Type B pancreatic cell (in vitro differentiated cells): ENCODE measurements at regions not wholly inside any gene's neighbourhood (a gene's known extent, or its start where the extent isn't known, plus 50 kb on each side); places are given as distances from the start of the nearest gene placed in this dataset.

Experiments used
- DNase-seq: peaks from one replicate; pipeline ENCODE4 v3.0.0; 2021; ENCODE audit warnings: mixed read lengths; ENCODE audit not compliant: unreplicated experiment; ENCODE audit errors: extremely low spot score
- H3K27ac Mint-ChIP-seq: 2 replicates; pipeline ENCODE4 v1.8.0; 2021; ENCODE audit warnings: mild to moderate bottlenecking, mixed read lengths
- H3K27me3 Mint-ChIP-seq: 2 replicates; pipeline ENCODE4 v1.8.0; 2021; ENCODE audit warnings: mixed read lengths
- H3K36me3 Mint-ChIP-seq: 2 replicates; pipeline ENCODE4 v1.8.0; 2021; ENCODE audit warnings: mixed read lengths
- H3K4me1 Mint-ChIP-seq: one replicate; pipeline ENCODE4 v1.8.0; 2021; ENCODE audit warnings: mixed read lengths; ENCODE audit not compliant: unreplicated experiment
- H3K4me3 Mint-ChIP-seq: 2 replicates; pipeline ENCODE4 v1.8.0; 2021; ENCODE audit warnings: mild to moderate bottlenecking, mixed read lengths
- H3K9me3 Mint-ChIP-seq: 2 replicates; pipeline ENCODE4 v1.8.0; 2021; ENCODE audit warnings: mixed read lengths
- TF ChIP-seq, protein P1 (sequence below): fragments of 200-600 bp; sonication (generic); conservative IDR thresholded peaks from 2 replicates; pipeline ENCODE4 v1.5.0; 2021; ENCODE audit warnings: antibody characterized with exemption, mild to moderate bottlenecking

DNA sequence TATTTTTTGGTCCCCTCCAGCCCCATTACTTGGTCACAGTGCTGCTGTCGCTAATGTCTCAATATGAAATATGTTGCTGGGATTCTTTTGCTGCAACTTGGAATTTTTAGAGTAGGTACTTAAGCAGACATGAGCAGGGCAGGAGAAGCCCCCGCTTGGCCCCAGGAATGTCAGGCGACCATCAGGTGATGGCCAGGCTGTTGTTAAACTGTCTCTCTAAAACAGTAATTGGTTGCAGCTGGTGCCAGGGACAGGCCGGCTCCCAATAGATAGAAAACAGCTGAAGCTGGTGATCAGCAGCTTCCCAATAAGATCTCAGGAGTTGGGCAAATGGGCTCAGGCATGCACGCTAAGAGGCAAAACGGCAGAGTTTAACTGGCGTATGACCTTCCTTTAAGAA lies 329.9 kb upstream of the TBL1XR1 start:
- peaks cover 8% of the 10 kb centered on the region for H3K36me3 Mint-ChIP-seq
- no peak overlapping the region for H3K4me3 Mint-ChIP-seq
- TF ChIP-seq, protein P1, sequence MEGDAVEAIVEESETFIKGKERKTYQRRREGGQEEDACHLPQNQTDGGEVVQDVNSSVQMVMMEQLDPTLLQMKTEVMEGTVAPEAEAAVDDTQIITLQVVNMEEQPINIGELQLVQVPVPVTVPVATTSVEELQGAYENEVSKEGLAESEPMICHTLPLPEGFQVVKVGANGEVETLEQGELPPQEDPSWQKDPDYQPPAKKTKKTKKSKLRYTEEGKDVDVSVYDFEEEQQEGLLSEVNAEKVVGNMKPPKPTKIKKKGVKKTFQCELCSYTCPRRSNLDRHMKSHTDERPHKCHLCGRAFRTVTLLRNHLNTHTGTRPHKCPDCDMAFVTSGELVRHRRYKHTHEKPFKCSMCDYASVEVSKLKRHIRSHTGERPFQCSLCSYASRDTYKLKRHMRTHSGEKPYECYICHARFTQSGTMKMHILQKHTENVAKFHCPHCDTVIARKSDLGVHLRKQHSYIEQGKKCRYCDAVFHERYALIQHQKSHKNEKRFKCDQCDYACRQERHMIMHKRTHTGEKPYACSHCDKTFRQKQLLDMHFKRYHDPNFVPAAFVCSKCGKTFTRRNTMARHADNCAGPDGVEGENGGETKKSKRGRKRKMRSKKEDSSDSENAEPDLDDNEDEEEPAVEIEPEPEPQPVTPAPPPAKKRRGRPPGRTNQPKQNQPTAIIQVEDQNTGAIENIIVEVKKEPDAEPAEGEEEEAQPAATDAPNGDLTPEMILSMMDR, result no peak
- H3K27me3 Mint-ChIP-seq, result no peaks in the 10 kb centered on the region
- DNase-seq, result no peak
- H3K4me1 Mint-ChIP-seq, result peaks cover 51% of the 10 kb centered on the region
- H3K27ac Mint-ChIP-seq, result no peak overlapping the region
- peaks cover 15% of the 10 kb centered on the region for H3K9me3 Mint-ChIP-seq

DNA sequence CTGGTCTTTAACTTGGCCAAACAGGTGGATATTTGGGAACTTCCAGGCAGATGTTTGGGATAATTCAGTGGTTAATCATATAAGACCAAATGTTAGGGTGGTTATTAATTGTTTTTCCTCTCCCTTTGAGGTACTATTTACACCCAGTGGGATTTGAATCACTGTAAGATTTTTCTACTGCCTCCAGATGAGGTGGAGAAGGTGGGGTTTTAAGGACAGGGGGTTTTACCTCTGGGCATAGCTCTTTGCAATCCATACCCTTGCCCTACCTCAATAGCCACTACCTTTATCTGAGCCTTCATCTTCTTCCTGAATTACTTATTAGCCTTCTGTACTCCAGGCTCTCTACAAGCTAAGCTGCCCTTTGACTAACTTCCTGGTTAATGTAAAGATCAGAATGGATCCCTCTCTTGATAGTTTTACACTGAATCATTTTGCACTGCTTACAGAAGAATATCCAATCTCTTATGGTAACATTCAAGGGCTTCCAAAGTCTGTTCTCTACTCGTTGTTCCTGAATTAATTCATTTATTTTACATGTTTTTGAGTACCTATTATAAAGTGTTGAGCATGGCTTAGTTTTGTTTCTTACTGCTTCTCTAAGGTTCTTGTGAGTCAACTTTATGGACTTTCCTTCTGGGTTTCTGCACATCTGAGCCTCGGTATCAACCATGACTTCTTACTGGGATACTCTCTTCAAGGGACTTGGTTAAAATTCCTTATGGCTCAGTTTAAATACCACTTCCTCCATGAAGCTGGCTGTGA lies 331.2 kb upstream of the TBL1XR1 start:
- no peaks in the 10 kb centered on the region for H3K27me3 Mint-ChIP-seq
- no peak for DNase-seq
- TF ChIP-seq, protein P1, result no peak
- H3K9me3 Mint-ChIP-seq, result peaks cover 15% of the 10 kb centered on the region
- H3K27ac Mint-ChIP-seq, result no peak overlapping the region
- peaks cover 8% of the 10 kb centered on the region for H3K36me3 Mint-ChIP-seq
- H3K4me3 Mint-ChIP-seq, result no peak overlapping the region
- peaks cover 40% of the 10 kb centered on the region for H3K4me1 Mint-ChIP-seq

DNA sequence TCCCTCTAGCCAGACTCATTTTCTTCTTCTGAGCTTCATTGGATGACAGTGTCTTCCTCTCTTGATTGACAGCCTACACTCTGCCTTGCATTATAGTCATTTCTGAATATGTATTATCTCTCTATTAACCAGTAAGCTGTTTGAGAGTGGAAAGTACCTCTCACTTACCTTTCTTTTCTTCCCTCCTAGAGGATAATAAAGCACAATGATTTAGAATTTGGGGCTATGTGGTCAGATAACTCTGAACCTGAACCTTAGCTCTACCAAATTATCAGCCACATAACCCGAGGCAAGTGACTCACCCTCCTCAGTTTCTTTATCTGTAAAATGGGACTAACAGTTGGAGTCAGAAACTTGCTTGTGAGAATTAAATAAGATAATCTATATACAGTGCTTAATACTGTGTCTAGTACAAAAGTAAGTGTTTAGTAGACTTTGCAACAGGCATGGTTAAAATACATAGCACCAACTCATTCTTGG lies 331.8 kb upstream of the TBL1XR1 start:
- H3K9me3 Mint-ChIP-seq, result peaks cover 14% of the 10 kb centered on the region
- H3K36me3 Mint-ChIP-seq, result peaks cover 8% of the 10 kb centered on the region
- H3K27ac Mint-ChIP-seq, result no peak overlapping the region
- H3K4me3 Mint-ChIP-seq, result no peak overlapping the region
- DNase-seq, result no peak
- no peaks in the 10 kb centered on the region for H3K27me3 Mint-ChIP-seq
- peaks cover 36% of the 10 kb centered on the region for H3K4me1 Mint-ChIP-seq
- TF ChIP-seq, protein P1, result no peak

DNA sequence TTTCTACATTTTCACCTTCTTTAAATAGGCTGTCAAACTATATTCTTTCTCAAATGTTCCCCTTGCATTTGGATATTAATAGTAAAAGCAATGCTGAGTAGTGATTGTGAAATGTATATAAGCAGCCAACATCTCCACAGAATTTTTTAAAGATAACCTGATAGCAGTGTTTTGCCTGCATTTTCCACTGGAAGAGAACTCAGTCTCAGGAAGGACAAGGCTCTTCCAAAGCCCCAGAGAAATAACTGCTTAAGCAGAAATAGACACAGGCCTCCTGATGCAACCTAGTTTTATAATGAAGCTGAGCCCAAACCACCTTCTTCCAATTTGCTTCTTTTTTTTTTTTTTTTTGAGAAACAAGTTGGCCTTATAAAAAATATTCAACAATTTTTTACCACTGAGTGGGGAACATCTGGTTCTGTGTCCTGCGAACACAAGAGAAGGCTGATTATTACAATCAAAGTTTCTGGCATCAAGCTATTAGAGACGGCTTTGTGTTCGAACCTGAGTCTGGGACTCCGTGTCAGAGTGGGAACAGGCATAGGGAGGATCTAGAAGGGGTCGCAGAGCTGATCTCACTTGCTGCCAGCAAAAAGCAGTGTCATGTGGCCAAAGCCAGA lies 332.5 kb upstream of the TBL1XR1 start:
- Mint-ChIP-seq H3K36me3 (peaks cover 8% of the 10 kb centered on the region), H3K4me1 (peaks cover 34% of the 10 kb centered on the region), H3K9me3 (peaks cover 11% of the 10 kb centered on the region), H3K27me3 (no peaks in the 10 kb centered on the region), H3K4me3 (no peak overlapping the region), H3K27ac (no peak overlapping the region)
- no peak for DNase-seq
- TF ChIP-seq, protein P1, result no peak

DNA sequence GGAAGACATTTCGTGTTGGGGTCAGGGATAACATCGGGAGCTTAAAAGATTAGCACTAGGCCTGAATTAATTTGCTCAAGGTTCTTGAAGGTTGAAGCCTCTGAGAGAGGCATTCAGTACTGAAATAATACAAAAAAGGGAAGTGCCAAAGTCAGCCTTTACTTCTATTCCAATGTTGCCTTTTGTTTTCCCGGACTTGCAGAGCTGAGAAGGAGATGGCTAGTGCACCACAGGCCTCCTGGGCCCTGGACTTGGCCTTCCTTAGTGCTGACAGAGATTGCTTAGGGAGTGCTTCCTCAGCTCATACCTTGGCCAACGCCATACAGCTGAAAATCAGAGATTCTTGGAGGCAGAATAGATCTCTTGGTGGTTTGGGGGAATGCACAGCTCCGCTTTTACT lies 333.6 kb upstream of the TBL1XR1 start:
- Mint-ChIP-seq H3K36me3 (peaks cover 8% of the 10 kb centered on the region), H3K27ac (no peak overlapping the region), H3K9me3 (peaks cover 13% of the 10 kb centered on the region), H3K4me3 (no peak overlapping the region), H3K27me3 (no peaks in the 10 kb centered on the region), H3K4me1 (peaks cover 36% of the 10 kb centered on the region)
- TF ChIP-seq, protein P1, result no peak
- no peak for DNase-seq
